ENCODE measurements at regions not wholly inside any gene's neighbourhood (a gene's known extent, or its start where the extent isn't known, plus 50 kb on each side); places are given as distances from the start of the nearest gene placed in this dataset.

DNA sequence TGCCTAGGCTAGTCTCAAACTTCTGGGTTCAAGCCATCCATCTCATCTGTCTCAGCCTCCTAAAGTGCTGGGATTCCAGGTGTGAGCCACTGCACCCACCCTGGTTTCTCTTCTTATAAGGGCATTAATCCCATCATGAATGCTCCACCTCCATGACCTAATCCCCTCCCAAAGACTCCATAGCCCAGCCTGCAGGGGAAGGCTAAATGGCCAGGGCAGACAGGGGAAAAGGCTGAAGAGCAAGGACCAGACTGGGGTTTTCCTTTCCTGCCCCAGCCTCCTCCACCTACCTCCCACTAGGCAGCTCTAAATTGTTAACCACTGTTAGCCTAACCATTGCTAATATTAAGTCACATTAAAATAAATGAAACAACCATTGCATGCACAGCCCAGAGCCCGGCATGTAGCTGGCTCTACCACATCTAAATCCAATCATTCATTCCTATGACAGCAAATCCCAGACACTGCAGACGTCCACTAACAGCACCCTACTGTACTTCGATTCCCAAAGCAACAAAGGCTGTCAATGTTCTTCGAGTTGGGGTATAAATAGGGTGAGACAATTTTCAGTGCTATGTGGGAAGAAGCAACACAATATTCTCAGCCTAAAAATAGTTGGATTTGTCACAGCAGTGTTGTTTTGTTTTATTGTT lies 243.2 kb upstream of the ARID1B start:
- TF ChIP-seq, protein P1, sequence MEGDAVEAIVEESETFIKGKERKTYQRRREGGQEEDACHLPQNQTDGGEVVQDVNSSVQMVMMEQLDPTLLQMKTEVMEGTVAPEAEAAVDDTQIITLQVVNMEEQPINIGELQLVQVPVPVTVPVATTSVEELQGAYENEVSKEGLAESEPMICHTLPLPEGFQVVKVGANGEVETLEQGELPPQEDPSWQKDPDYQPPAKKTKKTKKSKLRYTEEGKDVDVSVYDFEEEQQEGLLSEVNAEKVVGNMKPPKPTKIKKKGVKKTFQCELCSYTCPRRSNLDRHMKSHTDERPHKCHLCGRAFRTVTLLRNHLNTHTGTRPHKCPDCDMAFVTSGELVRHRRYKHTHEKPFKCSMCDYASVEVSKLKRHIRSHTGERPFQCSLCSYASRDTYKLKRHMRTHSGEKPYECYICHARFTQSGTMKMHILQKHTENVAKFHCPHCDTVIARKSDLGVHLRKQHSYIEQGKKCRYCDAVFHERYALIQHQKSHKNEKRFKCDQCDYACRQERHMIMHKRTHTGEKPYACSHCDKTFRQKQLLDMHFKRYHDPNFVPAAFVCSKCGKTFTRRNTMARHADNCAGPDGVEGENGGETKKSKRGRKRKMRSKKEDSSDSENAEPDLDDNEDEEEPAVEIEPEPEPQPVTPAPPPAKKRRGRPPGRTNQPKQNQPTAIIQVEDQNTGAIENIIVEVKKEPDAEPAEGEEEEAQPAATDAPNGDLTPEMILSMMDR (IDR thresholded peaks at IDR 0.05) = no peak
- no peak for TF ChIP-seq POLR2A (IDR thresholded peaks at IDR 0.05)
- TF ChIP-seq EP300 (IDR thresholded peaks at IDR 0.05) = no peak
